GM12872 (cell line): ENCODE measurements at regions not wholly inside any gene's neighbourhood (a gene's known extent, or its start where the extent isn't known, plus 50 kb on each side); places are given as distances from the start of the nearest gene placed in this dataset.

Experiments used
- TF ChIP-seq, protein P1 (sequence below): IDR thresholded peaks from 3 replicates; pipeline ENCODE4 v1.5.1; 2011; ENCODE audit warnings: low read depth, mild to moderate bottlenecking, low read length, moderate library complexity; ENCODE audit not compliant: insufficient read depth

DNA sequence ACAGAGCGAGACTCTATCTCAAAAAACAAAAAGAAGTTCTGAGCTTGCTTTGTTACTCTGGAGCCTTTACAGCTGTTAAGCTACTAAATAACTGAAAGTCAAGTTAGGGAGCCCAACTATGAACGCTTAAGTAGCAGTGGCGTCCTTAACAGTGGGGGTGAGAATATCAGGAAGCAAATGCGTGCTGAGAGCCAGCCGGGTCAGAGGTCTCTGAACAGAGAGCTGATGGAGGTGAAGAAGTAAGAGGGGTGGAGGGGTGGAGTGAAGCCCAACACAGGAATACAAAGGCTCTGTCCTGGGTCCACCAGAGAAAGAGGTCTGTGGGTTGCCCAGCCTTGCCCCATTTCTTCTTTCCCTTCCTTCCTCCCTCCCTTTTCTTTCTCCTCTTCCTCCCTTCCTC lies 104.1 kb upstream of the GATA6 start:
- TF ChIP-seq, protein P1, sequence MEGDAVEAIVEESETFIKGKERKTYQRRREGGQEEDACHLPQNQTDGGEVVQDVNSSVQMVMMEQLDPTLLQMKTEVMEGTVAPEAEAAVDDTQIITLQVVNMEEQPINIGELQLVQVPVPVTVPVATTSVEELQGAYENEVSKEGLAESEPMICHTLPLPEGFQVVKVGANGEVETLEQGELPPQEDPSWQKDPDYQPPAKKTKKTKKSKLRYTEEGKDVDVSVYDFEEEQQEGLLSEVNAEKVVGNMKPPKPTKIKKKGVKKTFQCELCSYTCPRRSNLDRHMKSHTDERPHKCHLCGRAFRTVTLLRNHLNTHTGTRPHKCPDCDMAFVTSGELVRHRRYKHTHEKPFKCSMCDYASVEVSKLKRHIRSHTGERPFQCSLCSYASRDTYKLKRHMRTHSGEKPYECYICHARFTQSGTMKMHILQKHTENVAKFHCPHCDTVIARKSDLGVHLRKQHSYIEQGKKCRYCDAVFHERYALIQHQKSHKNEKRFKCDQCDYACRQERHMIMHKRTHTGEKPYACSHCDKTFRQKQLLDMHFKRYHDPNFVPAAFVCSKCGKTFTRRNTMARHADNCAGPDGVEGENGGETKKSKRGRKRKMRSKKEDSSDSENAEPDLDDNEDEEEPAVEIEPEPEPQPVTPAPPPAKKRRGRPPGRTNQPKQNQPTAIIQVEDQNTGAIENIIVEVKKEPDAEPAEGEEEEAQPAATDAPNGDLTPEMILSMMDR, result no peak

DNA sequence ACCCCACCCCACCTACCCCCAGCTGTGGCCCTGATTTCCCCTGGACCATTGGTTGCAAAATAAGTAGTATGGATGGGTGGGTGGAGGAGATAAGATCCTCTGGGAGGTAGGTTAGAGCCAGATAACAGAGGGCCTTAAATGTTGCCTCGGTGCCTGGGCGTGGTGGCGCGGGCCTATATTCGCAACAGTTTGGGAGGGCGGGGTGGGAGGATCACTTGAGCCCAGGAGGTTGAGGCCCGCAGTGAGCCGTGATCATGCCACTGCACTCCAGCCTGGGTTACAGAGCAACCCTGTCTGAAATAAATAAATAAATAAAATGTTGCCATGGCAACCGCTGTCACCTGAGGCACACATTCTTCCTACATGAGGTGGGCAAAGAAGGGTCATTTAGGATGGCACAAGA lies 103.3 kb upstream of the GATA6 start:
- TF ChIP-seq, protein P1, result no peak

DNA sequence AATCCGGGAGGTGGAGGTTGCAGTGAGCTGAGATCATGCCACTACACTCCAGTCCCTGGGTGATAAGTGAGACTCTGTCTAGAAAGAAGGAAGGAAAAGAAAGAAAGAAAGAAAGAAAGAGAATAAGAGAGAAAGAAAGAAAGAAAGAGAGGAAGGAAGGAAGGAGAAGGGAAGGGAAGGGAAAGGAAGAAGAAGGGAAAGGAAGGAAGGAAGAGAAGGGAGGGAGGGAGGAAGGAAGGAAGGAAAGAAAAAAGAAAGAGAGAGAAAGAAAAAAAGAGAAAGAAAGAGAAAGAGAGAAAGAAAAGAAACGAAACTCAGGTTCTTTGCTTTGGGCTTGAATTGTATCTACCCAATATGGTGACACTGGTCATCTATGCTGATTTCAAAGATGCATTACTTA lies 102.3 kb upstream of the GATA6 start:
- TF ChIP-seq, protein P1, result no peak

DNA sequence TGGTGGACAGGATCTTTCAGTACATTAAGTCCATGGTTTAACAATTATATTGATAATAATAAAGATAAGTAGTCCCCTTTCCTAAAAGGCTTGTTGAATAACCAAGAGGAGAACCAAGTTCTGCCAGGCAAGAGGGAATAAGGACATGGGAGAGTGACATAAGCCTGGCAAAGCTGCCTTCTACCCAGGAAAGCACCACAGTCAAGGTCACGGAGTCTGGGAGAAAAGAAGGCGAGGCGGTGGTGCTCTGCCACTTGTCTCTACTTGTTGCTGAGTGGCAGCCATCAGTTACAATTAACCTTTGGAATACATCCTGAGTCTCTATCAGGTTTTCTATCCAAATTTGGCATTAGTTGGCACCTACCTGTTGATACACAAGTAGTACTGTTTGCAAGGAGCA lies 101.7 kb upstream of the GATA6 start:
- TF ChIP-seq, protein P1, result no peak

DNA sequence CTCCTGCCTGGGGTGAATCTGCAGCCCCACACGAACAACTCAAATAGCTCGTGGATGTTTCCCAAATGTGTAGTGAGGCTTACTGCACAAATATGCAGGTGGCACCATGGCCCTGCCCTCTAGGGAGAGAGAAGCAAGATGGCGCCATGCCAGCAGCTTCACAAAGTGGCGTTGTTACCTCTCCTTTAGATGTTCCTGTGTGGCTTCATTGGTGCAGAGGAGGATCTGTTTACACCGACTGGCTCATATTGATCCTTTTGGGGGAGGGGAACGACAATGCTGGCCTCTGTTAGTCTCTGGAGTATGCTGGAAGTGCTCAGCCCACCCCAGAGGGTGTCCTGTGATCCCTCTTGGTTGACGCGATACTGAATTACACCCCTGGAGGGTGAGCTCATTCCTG lies 99.5 kb upstream of the GATA6 start:
- TF ChIP-seq, protein P1, result no peak

DNA sequence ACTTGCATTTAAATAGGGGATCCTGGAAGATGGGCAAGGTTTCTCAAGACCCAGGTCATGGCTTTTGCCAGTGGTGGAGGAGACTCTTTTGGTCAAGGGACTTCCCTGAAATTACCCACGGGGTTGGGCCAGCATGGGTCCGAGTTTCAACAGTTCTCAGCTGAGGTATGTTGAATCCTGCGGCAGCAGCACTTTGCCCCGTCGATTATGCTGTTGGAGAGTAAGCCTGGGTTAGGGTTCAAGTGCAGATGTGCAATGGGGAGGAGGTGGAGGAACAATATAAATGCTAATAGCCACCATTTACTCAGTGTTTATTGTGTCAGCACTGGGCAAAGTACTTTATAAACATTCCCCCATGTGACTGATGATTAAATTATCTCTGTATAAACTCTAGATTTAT lies 96.0 kb upstream of the GATA6 start:
- TF ChIP-seq, protein P1, result no peak

DNA sequence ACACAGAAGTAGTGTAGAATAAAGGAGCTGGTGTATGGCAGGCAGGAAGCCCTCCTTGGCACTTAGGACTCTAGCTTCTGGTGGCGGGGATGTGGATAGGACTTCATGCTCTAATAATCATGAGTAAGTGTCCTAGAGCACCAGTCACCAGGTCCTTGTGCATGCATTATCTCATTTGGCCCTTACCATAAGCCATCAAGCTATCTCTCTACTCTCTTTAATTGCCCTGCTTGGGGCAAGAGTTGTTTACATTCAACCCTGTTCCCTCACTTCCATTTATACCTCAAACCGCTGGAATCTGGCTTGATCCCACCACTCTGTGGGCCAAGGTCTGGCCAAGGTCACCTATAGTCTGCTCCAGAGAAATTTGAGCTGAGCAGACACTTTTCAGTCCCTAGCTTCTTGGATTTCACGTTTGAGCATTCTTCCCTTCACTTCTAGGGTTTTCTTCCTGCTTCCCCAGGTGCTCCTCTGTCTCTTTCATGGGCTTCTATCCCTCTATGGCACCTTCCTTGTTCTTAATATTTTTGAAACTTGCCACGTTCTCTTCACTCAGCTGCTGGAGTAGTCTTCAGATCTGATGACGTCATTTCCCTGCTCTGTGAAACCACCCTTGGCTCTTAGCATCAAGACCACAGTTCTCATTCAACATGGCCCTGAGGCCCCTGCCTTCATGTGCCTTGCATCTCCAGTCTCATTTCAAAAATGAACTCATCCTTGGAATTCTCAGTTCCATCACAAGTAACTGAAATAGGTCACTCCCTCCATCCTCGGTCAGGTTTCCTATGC lies 94.9 kb upstream of the GATA6 start:
- TF ChIP-seq, protein P1, result no peak
